GM23338 (cell line): ENCODE measurements at regions not wholly inside any gene's neighbourhood (a gene's known extent, or its start where the extent isn't known, plus 50 kb on each side); places are given as distances from the start of the nearest gene placed in this dataset.

Experiments
- ATAC-seq: fragments of 200-7000 bp; cut with Tn5 transposase; 3 replicates; pipeline ENCODE4 v1.9.1; 2020
- DNase-seq: peaks from one replicate; pipeline ENCODE4 v3.0.0-alpha.2; 2015; ENCODE audit warnings: low spot score
- H2AFZ ChIP-seq: fragments of 200-600 bp; sonication (generic); 2 replicates; pipeline ENCODE4 v1.8.0; 2016; ENCODE audit warnings: antibody characterized with exemption, mild to moderate bottlenecking, moderate library complexity
- H3F3A ChIP-seq: fragments of 200-600 bp; sonication (generic); replicated peaks from 2 replicates; pipeline ENCODE4 v1.8.0; 2017; ENCODE audit warnings: antibody characterized with exemption, mixed run types, low read depth
- H3K27ac ChIP-seq: fragments of 200-600 bp; sonication (generic); 2 replicates; pipeline ENCODE4 v1.6.1; 2016; ENCODE audit warnings: low read depth
- H3K27me3 ChIP-seq: fragments of 200-600 bp; sonication (generic); 2 replicates; pipeline ENCODE4 v1.8.0; 2016; ENCODE audit warnings: mild to moderate bottlenecking, mixed run types, moderate library complexity; ENCODE audit not compliant: insufficient read depth
- H3K36me3 ChIP-seq: fragments of 200-600 bp; sonication (generic); 2 replicates; pipeline ENCODE4 v1.8.0; 2016; ENCODE audit warnings: mild to moderate bottlenecking; ENCODE audit not compliant: insufficient read depth
- H3K4me1 ChIP-seq: fragments of 200-600 bp; sonication (generic); 2 replicates; pipeline ENCODE4 v1.8.0; 2016; ENCODE audit warnings: mild to moderate bottlenecking, moderate library complexity; ENCODE audit not compliant: insufficient read depth
- H3K4me2 ChIP-seq: fragments of 200-600 bp; sonication (generic); 2 replicates; pipeline ENCODE4 v1.7.1; 2017; ENCODE audit warnings: mixed run types
- H3K4me3 ChIP-seq: fragments of 200-600 bp; sonication (generic); 2 replicates; pipeline ENCODE4 v1.6.1; 2016; ENCODE audit warnings: mixed run types
- H3K79me2 ChIP-seq: fragments of 200-600 bp; sonication (generic); replicated peaks from 2 replicates; pipeline ENCODE4 v1.8.0; 2017; ENCODE audit warnings: mild to moderate bottlenecking; ENCODE audit not compliant: insufficient read depth
- H3K9me2 ChIP-seq: fragments of 200-600 bp; sonication (generic); 2 replicates; pipeline ENCODE4 v1.8.0; 2017; ENCODE audit not compliant: insufficient read depth
- H4K20me1 ChIP-seq: fragments of 200-600 bp; sonication (generic); replicated peaks from 2 replicates; pipeline ENCODE4 v1.8.0; 2017; ENCODE audit warnings: mild to moderate bottlenecking; ENCODE audit not compliant: insufficient read depth
- H3K27ac Mint-ChIP-seq: 2 replicates; pipeline ENCODE4 v1.8.0; 2020; ENCODE audit warnings: inconsistent platforms, mild to moderate bottlenecking, moderate library complexity, mixed read lengths
- H3K27me3 Mint-ChIP-seq: 3 replicates; pipeline ENCODE4 v1.8.0; 2022; ENCODE audit warnings: low read depth, mild to moderate bottlenecking, moderate library complexity, mixed read lengths, inconsistent platforms; ENCODE audit not compliant: insufficient read depth, poor library complexity
- H3K36me3 Mint-ChIP-seq: 3 replicates; pipeline ENCODE4 v1.8.0; 2021; ENCODE audit warnings: low read depth, mild to moderate bottlenecking, inconsistent platforms, moderate library complexity, mixed read lengths
- H3K4me1 Mint-ChIP-seq: 3 replicates; pipeline ENCODE4 v1.8.0; 2020; ENCODE audit warnings: mild to moderate bottlenecking, inconsistent platforms, mixed read lengths
- H3K4me3 Mint-ChIP-seq: 3 replicates; pipeline ENCODE4 v1.8.0; 2021; ENCODE audit warnings: moderate library complexity, mild to moderate bottlenecking, inconsistent platforms, mixed read lengths
- H3K9me3 Mint-ChIP-seq: 3 replicates; pipeline ENCODE4 v1.8.0; 2020; ENCODE audit warnings: moderate library complexity, mild to moderate bottlenecking, inconsistent platforms, mixed read lengths
- CREB1 ChIP-seq: fragments of 250-450 bp; sonication (Bioruptor Pico); IDR thresholded peaks from 2 replicates; pipeline ENCODE4 v1.5.0; 2020; ENCODE audit warnings: low read depth, mild to moderate bottlenecking, moderate library complexity
- CTCF ChIP-seq, 2 experiments: fragments of 200-600 bp in 1 of 2; sonication (generic) in 1 of 2; conservative IDR thresholded peaks; 2 replicates each; pipeline versions ENCODE4 v1.5.1 to v1.6.1; 2016 to 2017; ENCODE audit warnings: antibody characterized with exemption in 2 of 2, low read depth in 2 of 2, mild to moderate bottlenecking in 2 of 2, moderate library complexity in 1 of 2
- ETS1 ChIP-seq: IDR thresholded peaks from 2 replicates; pipeline ENCODE4 v1.6.1; 2016; ENCODE audit warnings: antibody characterized with exemption
- EZH2phosphoT487 ChIP-seq: fragments of 200-600 bp; sonication (generic); IDR thresholded peaks from one replicate; pipeline ENCODE4 v1.8.1; 2018; ENCODE audit warnings: antibody characterized with exemption; ENCODE audit not compliant: unreplicated experiment
- JUNB ChIP-seq: IDR thresholded peaks from one replicate; pipeline ENCODE4 v1.6.1; 2016; ENCODE audit warnings: antibody characterized with exemption; ENCODE audit not compliant: unreplicated experiment
- NANOG ChIP-seq: IDR thresholded peaks from 2 replicates; pipeline ENCODE4 v1.6.1; 2016; ENCODE audit warnings: antibody characterized with exemption, borderline replicate concordance
- POLR2AphosphoS5 ChIP-seq: IDR thresholded peaks from 2 replicates; pipeline ENCODE4 v1.6.1; 2016; ENCODE audit warnings: antibody characterized with exemption, low read depth
- REST ChIP-seq: IDR thresholded peaks from one replicate; pipeline ENCODE4 v1.6.1; 2018; ENCODE audit warnings: antibody characterized with exemption; ENCODE audit not compliant: unreplicated experiment
- STAT1 ChIP-seq: IDR thresholded peaks from one replicate; pipeline ENCODE4 v1.6.1; 2016; ENCODE audit warnings: antibody characterized with exemption; ENCODE audit not compliant: unreplicated experiment
- ZNF114 ChIP-seq: fragments of 250-450 bp; sonication (Bioruptor Pico); IDR thresholded peaks from 2 replicates; pipeline ENCODE4 v1.5.0; 2020; ENCODE audit warnings: mild to moderate bottlenecking, moderate library complexity
- ZNF331 ChIP-seq: fragments of 250-450 bp; sonication (Bioruptor Pico); IDR thresholded peaks from 2 replicates; pipeline ENCODE4 v1.5.0; 2020; ENCODE audit warnings: low read depth, mild to moderate bottlenecking, moderate library complexity

- Histone ChIP-seq H3K9me2 (no peaks in the 10 kb centered on the region), H2AFZ (peak overlapping the region; percentile 57; the same call in 1 of the 2 replicates), H3K36me3 (no peaks in the 10 kb centered on the region), H3K79me2 (no peaks in the 10 kb centered on the region), H3K4me3 (no peak overlapping the region), H3K27me3 (no peaks in the 10 kb centered on the region), H3F3A (no peaks in the 10 kb centered on the region), H4K20me1 (no peaks in the 10 kb centered on the region), H3K27ac (no peak overlapping the region), H3K4me2 (no peak overlapping the region), H3K4me1 (no peaks in the 10 kb centered on the region)
- Mint-ChIP-seq H3K9me3 (peaks cover 50% of the 10 kb centered on the region), H3K4me1 (no peaks in the 10 kb centered on the region), H3K4me3 (no peak overlapping the region), H3K36me3 (no peaks in the 10 kb centered on the region; the same call in 2 of the 3 replicates), H3K27ac (peak overlapping the region; percentile 5; the same call in 1 of the 2 replicates), H3K27me3 (peaks cover 2% of the 10 kb centered on the region)
- ATAC-seq (no peak), DNase-seq (peak; percentile 0)
- TF ChIP-seq ETS1 (no peak), JUNB (no peak), POLR2AphosphoS5 (no peak), NANOG (no peak), ZNF331 (no peak), CTCF (conservative IDR thresholded peaks at IDR 0.05; ENCODE audit: low read depth in 2 of 2) (no peak), STAT1 (no peak), ZNF114 (CRISPR knock-in tag) (no peak), REST (no peak), EZH2phosphoT487 (no peak), CREB1 (CRISPR knock-in tag) (no peak)
Measured at GRCh38 chr2:4588606-4589005, 885.2 kb downstream of the DCDC2C start.

- H3K4me2 ChIP-seq: no peak overlapping the region
- no peaks in the 10 kb centered on the region for H4K20me1 ChIP-seq
- H3K27ac Mint-ChIP-seq: no peak overlapping the region
- H3K79me2 ChIP-seq: no peaks in the 10 kb centered on the region
- no peaks in the 10 kb centered on the region for H3K27me3 ChIP-seq
- no peaks in the 10 kb centered on the region for H3K36me3 Mint-ChIP-seq
- H3K4me1 ChIP-seq: no peaks in the 10 kb centered on the region
- peaks cover 59% of the 10 kb centered on the region for H3K9me3 Mint-ChIP-seq
- H2AFZ ChIP-seq: no peak overlapping the region
- ATAC-seq (no peak), DNase-seq (no peak)
- H3K9me2 ChIP-seq: no peaks in the 10 kb centered on the region
- H3K27ac ChIP-seq: no peak overlapping the region
- H3K36me3 ChIP-seq: no peaks in the 10 kb centered on the region
- H3K4me1 Mint-ChIP-seq: no peaks in the 10 kb centered on the region
- H3K4me3 Mint-ChIP-seq: no peak overlapping the region
- no peaks in the 10 kb centered on the region for H3K27me3 Mint-ChIP-seq
- no peaks in the 10 kb centered on the region for H3F3A ChIP-seq
- no peak overlapping the region for H3K4me3 ChIP-seq
- TF ChIP-seq ETS1 (no peak), POLR2AphosphoS5 (no peak), CREB1 (CRISPR knock-in tag) (no peak), EZH2phosphoT487 (no peak), CTCF (conservative IDR thresholded peaks at IDR 0.05; ENCODE audit: low read depth in 2 of 2) (no peak), NANOG (no peak), JUNB (no peak), STAT1 (no peak), ZNF331 (no peak)
Measured at GRCh38 chr2:4591261-4591660, 887.9 kb downstream of the DCDC2C start.
